B cell (primary cell): ENCODE measurements at regions not wholly inside any gene's neighbourhood (a gene's known extent, or its start where the extent isn't known, plus 50 kb on each side); places are given as distances from the start of the nearest gene placed in this dataset.

Experiments used
- ATAC-seq: fragments of 200-7000 bp; cut with Tn5 transposase; one replicate; pipeline ENCODE4 v1.10.0; 2021; ENCODE audit warnings: low read depth, mild to moderate bottlenecking, moderate number of reproducible peaks, moderate library complexity
- CTCF ChIA-PET: fragments of 350-600 bp; sonication (Branson Sonifier 250); formaldehyde crosslinking; loops from one replicate; lab custom pipeline; 2021; ENCODE audit warnings: antibody characterized with exemption, inconsistent platforms; lab: Charles Lee
- POLR2A ChIA-PET: fragments of 350-600 bp; sonication (Branson Sonifier 250); formaldehyde crosslinking; loops from one replicate; lab custom pipeline; 2021; ENCODE audit warnings: antibody characterized with exemption; lab: Charles Lee
- DNase-seq: peaks from one replicate; pipeline ENCODE4 v3.0.0; 2013
- H2AFZ ChIP-seq: 2 replicates; pipeline ENCODE4 v1.6.1; 2012; ENCODE audit warnings: mild to moderate bottlenecking, low read depth, low read length; ENCODE audit not compliant: insufficient read depth, poor library complexity, severe bottlenecking
- H3K27ac ChIP-seq, 2 donors: 1 replicate in 1 of 2; 2 replicates in 1 of 2; pipeline ENCODE4 v1.5.1; 2012 to 2013; ENCODE audit warnings: low read length in 2 of 2, mild to moderate bottlenecking in 2 of 2, moderate library complexity in 1 of 2
- H3K27me3 ChIP-seq, 4 experiments: fragments of 200-600 bp in 1 of 4; sonication (generic) in 1 of 4; replicated peaks in 1 of 4; 1 replicate in 2 of 4; 2 replicates in 2 of 4; pipeline versions ENCODE4 v1.6.1 to v1.7.0; 2013 to 2016; ENCODE audit warnings: low read length in 3 of 4, mild to moderate bottlenecking in 2 of 4, mixed read lengths in 1 of 4, moderate library complexity in 1 of 4; ENCODE audit not compliant: insufficient read depth in 4 of 4, control insufficient read depth in 3 of 4; ENCODE audit errors: control extremely low read depth in 1 of 4
- H3K36me3 ChIP-seq, 2 experiments: replicated peaks in 1 of 2; 1 replicate in 1 of 2; 2 replicates in 1 of 2; pipeline versions ENCODE4 v1.6.1 to v1.7.1; 2013; ENCODE audit warnings: low read length in 1 of 2; ENCODE audit not compliant: insufficient read depth in 2 of 2, control insufficient read depth in 1 of 2; ENCODE audit errors: control extremely low read depth in 1 of 2, extremely low read depth in 1 of 2
- H3K4me1 ChIP-seq, 2 donors: fragments of 200-600 bp in 1 of 2; sonication (generic) in 1 of 2; 1 replicate in 1 of 2; 2 replicates in 1 of 2; pipeline versions ENCODE4 v1.5.1 to v1.6.1; 2013 to 2017; ENCODE audit warnings: low read length in 2 of 2; ENCODE audit not compliant: control insufficient read depth in 2 of 2, insufficient read depth in 2 of 2
- H3K4me2 ChIP-seq: replicated peaks from 2 replicates; pipeline ENCODE3; 2012; ENCODE audit warnings: mild to moderate bottlenecking, low read depth, low read length; ENCODE audit not compliant: poor library complexity, severe bottlenecking
- H3K4me3 ChIP-seq, 5 experiments: fragments of 200-600 bp in 1 of 5; sonication (generic) in 1 of 5; 1 replicate in 3 of 5; 2 replicates in 2 of 5; pipeline versions ENCODE4 v1.5.1 to v1.7.0; 2011 to 2016; ENCODE audit warnings: low read length in 4 of 5, mild to moderate bottlenecking in 4 of 5, low read depth in 2 of 5, control low read depth in 1 of 5, moderate library complexity in 1 of 5; ENCODE audit not compliant: insufficient read depth in 1 of 5; ENCODE audit errors: control extremely low read depth in 1 of 5, extremely low read depth in 1 of 5
- H3K79me2 ChIP-seq: fragments of 200-600 bp; sonication (generic); one replicate; pipeline ENCODE4 v1.6.0; 2016; ENCODE audit warnings: low read length; ENCODE audit not compliant: control insufficient read depth, insufficient read depth
- H3K9ac ChIP-seq: fragments of 200-600 bp; sonication (generic); 2 replicates; pipeline ENCODE4 v1.6.1; 2017; ENCODE audit warnings: mild to moderate bottlenecking, low read length, moderate library complexity
- H3K9me3 ChIP-seq, 3 donors: one replicate each; pipeline versions ENCODE4 v1.6.1 to v1.7.1; 2013; ENCODE audit warnings: low read length in 2 of 3; ENCODE audit not compliant: control insufficient read depth in 2 of 3, insufficient read depth in 1 of 3; ENCODE audit errors: control extremely low read depth in 1 of 3
- H4K20me1 ChIP-seq: 2 replicates; pipeline ENCODE4 v1.6.0; 2012; ENCODE audit warnings: mild to moderate bottlenecking, low read length; ENCODE audit not compliant: insufficient read depth, control insufficient read depth, poor library complexity, severe bottlenecking
- H3K27ac Mint-ChIP-seq: one replicate; pipeline ENCODE4 v1.8.0; 2021; ENCODE audit warnings: mixed read lengths
- H3K27me3 Mint-ChIP-seq: one replicate; pipeline ENCODE4 v1.8.0; 2021; ENCODE audit warnings: mixed read lengths
- H3K4me1 Mint-ChIP-seq: one replicate; pipeline ENCODE4 v1.8.0; 2021; ENCODE audit warnings: mixed read lengths
- H3K4me3 Mint-ChIP-seq: one replicate; pipeline ENCODE4 v1.8.0; 2021; ENCODE audit warnings: mixed read lengths
- H3K9me3 Mint-ChIP-seq: one replicate; pipeline ENCODE4 v1.8.0; 2022; ENCODE audit warnings: mixed read lengths; ENCODE audit not compliant: insufficient read depth
- EZH2 ChIP-seq: IDR thresholded peaks from 2 replicates; pipeline ENCODE4 v1.6.1; 2012; ENCODE audit warnings: borderline replicate concordance, low read depth, mild to moderate bottlenecking, moderate library complexity, low read length; ENCODE audit not compliant: insufficient read depth, poor library complexity, severe bottlenecking
- WGBS: methylation state at CpG from one replicate; pipeline ENCODE4 v1.1.5; 2013; ENCODE audit warnings: missing lambda C conversion rate; ENCODE audit not compliant: insufficient coverage; 5-methylcytosine and 5-hydroxymethylcytosine counted together
- intact Hi-C: fragments of 100-400 bp; cut with micrococcal nuclease; formaldehyde crosslinking; loops from one replicate; pipeline ENCODE4 v1.10.0; 2022
- TF ChIP-seq, protein P1 (sequence below): fragments of 200-600 bp; IDR thresholded peaks from one replicate; pipeline ENCODE4 v1.8.0; 2022; ENCODE audit warnings: antibody characterized with exemption, mild to moderate bottlenecking

DNA sequence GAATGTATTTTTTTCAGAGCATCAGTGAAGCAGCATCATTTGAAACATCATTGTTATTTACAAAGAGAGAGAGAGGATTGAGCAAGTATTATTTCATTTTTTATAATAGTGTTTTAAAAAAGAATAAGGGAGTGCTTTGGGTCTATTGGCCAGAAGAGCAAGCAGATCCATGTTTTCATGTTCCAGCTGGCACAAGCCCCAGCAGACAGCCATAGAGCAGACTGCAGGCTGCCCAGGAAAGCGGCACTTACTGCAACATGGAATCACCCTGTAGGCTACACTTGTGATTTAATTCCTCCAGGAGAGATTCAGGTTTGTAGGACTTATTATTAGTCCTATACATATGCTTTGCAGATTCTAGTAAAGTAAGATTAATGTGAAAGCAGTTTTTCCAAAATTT is 407.0 kb upstream of the GRAMD2B start:
- DNase-seq (no peak), ATAC-seq (no peak)
- H3K27ac ChIP-seq = no peak overlapping the region
- no peaks in the 10 kb centered on the region for H3K4me1 ChIP-seq
- CTCF ChIA-PET = no interaction called here
- POLR2A ChIA-PET = no interaction called here
- no peak for TF ChIP-seq EZH2
- TF ChIP-seq, protein P1, sequence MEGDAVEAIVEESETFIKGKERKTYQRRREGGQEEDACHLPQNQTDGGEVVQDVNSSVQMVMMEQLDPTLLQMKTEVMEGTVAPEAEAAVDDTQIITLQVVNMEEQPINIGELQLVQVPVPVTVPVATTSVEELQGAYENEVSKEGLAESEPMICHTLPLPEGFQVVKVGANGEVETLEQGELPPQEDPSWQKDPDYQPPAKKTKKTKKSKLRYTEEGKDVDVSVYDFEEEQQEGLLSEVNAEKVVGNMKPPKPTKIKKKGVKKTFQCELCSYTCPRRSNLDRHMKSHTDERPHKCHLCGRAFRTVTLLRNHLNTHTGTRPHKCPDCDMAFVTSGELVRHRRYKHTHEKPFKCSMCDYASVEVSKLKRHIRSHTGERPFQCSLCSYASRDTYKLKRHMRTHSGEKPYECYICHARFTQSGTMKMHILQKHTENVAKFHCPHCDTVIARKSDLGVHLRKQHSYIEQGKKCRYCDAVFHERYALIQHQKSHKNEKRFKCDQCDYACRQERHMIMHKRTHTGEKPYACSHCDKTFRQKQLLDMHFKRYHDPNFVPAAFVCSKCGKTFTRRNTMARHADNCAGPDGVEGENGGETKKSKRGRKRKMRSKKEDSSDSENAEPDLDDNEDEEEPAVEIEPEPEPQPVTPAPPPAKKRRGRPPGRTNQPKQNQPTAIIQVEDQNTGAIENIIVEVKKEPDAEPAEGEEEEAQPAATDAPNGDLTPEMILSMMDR = no peak
- H3K9me3 ChIP-seq = no peaks in the 10 kb centered on the region
- Mint-ChIP-seq H3K9me3 (no peaks in the 10 kb centered on the region), H3K27ac (no peak overlapping the region), H3K4me3 (no peak overlapping the region), H3K4me1 (no peaks in the 10 kb centered on the region), H3K27me3 (peaks cover 6% of the 10 kb centered on the region)
- no peak overlapping the region for H2AFZ ChIP-seq
- no peaks in the 10 kb centered on the region for H4K20me1 ChIP-seq
- WGBS = 83% methylated on average over 1 of the region's 1 CpG
- H3K4me3 ChIP-seq = no peak overlapping the region
- H3K9ac ChIP-seq = no peak overlapping the region
- no peaks in the 10 kb centered on the region for H3K27me3 ChIP-seq
- intact Hi-C loops = no loop called here
- no peaks in the 10 kb centered on the region for H3K36me3 ChIP-seq
- no peak overlapping the region for H3K4me2 ChIP-seq
- H3K79me2 ChIP-seq = no peaks in the 10 kb centered on the region

DNA sequence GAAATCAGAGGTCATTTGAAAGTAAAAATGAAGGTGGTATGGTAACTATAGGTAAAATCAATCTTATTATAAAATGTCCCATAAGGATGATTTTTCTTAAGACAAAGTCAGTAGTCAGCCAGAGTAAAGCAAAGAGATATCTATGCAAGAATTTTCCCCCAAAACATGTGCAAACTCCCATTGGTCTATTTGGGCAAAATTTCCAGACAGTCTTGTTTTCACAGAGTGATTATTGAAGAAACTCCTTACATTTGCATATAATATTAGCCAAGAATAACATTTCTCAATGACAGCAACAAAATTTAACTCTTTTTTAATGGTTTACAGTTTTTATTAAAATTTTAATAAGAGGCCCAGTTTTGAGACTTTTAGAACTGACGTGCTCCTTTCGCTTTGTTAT is 406.1 kb upstream of the GRAMD2B start:
- DNase-seq (no peak), ATAC-seq (no peak)
- H3K27me3 ChIP-seq = no peaks in the 10 kb centered on the region
- no peak overlapping the region for H3K4me2 ChIP-seq
- H3K27ac ChIP-seq = no peak overlapping the region
- no peaks in the 10 kb centered on the region for H3K9me3 ChIP-seq
- no peaks in the 10 kb centered on the region for H4K20me1 ChIP-seq
- Mint-ChIP-seq H3K4me3 (no peak overlapping the region), H3K4me1 (no peaks in the 10 kb centered on the region), H3K27ac (no peak overlapping the region), H3K9me3 (no peaks in the 10 kb centered on the region), H3K27me3 (peaks cover 9% of the 10 kb centered on the region)
- H2AFZ ChIP-seq = no peak overlapping the region
- WGBS = no CpG with 5 or more reads among the region's 2 CpGs
- H3K36me3 ChIP-seq = no peaks in the 10 kb centered on the region
- no peak overlapping the region for H3K9ac ChIP-seq
- intact Hi-C loops = no loop called here
- CTCF ChIA-PET = no interaction called here
- H3K79me2 ChIP-seq = no peaks in the 10 kb centered on the region
- TF ChIP-seq EZH2 = no peak
- TF ChIP-seq, protein P1 = no peak
- H3K4me3 ChIP-seq = no peak overlapping the region
- POLR2A ChIA-PET = no interaction called here
- no peaks in the 10 kb centered on the region for H3K4me1 ChIP-seq
